SIG-M5 treated with dmso at 0.1 percent for 504 hours (cell line): ENCODE measurements at regions not wholly inside any gene's neighbourhood (a gene's known extent, or its start where the extent isn't known, plus 50 kb on each side); places are given as distances from the start of the nearest gene placed in this dataset.

Source experiments
- DNase-seq: peaks from one replicate; lab custom pipeline; 2025; ENCODE audit not compliant: unreplicated experiment; lab: John Stamatoyannopoulos, UW

DNA sequence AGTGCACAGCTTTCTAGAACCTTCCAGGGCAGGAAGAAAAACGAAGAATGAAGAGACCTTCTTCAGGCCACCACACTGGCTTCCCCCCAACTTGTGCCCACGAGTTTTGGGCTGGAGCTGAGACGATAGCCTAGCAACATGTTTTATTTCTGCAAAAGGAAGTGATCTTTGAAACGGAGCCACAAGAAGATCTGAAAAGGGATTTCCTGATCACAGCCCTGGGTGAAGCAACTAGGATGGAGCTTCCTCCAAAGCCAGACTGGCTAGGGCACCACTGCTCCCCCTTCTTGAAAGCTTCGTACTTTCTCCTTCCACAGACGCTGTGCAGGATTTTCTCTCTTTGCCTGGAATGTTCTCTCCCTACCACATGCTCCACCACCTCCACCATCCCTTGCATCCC lies 418.3 kb downstream of the MED13L start:
- peak; percentile 10 for DNase-seq

DNA sequence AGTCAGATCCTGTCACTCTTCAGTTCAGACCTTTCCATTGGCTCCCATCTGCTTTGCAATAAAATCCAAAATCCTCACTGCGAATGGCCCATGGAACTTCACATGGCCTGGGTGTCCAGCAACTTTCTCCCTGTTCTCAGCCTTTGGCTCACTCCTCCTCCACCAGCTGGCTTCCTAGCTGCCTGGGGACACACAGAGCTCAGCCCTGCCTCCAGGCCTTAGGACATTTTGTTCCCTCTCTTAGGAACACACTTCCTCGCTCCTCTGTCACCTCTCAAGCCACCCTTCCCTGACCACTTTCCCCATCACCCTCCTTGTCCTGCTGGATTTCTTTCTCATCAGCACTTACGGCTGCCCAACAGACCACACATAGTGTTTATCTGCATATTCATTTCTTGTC lies 419.6 kb downstream of the MED13L start:
- DNase-seq: no peak

DNA sequence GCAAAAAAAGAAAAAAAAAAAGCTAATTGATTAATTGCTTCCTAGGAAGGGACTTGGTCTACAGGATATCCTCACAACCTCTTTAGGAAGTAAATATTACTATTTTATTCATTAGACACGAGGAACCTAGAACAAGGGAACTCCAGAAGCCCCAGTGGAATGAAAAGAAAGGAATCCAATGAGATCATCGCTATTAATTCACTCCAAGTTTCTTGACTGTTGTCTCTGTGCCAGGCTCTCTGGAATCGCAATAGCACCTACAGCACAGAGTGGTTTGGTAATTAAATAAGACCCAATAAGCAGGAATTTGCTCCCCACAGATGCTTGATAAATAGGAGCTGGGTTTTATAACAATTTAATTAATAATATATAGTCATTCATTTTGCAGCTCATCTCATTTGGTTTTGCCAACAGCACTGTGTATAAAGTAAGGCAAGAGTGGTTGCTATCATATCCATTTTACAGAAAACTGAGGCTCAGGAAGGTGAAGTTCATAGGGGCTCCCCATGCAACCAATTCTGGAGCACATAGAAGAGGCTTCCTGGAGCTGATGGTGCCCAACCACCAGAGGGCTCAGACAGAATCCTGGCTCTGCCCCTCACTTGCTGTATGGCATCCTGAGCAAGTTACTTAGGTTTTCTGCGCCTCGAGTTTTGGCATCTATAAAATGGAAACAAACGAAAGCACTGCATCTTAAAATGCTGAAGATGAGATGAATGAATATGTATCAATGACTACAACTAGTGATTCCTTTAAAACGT lies 420.2 kb downstream of the MED13L start:
- DNase-seq: no peak

GRCh38 chr12:115852054-115852453 lies 425.4 kb downstream of the MED13L start:
- no peak for DNase-seq

- no peak for DNase-seq
Measured at GRCh38 chr12:115850957-115851356, 426.5 kb downstream of the MED13L start.

DNA sequence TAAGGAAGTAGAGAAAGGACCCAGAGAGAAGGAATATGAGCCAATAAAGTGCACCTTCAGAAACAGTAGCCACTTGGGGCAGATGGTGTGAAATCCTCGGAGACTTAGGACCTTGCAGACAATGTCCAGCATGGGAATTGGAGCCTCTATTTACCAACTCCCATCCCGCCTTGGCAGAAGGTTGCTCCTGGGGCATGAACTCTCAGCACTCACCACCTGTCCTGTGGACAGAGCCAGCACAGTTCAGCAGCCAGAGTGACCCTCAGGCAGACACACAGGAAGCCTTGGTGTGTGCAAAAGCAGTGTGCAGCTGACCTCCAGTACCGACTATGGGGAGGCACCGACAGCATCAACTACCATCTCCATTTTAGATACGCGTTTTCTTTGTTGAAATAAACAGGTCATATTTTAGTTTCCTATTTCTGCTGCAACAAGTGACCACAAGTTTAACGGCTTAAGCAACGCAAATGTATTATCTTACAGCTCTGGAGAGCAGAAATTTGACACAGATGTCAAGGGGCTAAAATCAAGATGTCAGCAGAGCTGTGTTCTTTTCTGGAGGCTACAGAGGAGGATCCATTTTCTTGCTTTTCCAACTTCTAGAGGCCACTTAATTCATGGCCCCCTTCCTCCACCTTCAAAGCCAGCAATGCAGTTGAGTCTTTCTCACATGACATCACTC lies 428.1 kb downstream of the MED13L start:
- no peak for DNase-seq

DNA sequence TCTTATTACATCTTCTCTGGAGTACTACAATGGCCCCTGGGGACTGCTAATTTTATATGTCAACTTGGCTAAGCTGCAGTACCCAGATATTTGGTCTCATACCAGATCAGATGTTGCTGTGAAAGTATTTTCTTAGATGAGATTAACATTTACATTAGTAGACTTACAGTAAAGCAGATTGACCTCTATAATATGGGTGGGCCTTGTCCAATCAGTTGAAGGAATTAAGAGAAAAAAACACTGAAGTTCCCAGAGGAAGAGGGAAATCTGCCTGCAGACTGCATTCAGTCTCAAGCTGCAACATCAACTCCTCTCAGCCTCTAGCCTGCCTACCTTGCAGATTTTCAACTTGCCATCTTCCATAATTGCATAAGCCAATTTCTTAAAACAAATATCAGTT lies 430.1 kb downstream of the MED13L start:
- DNase-seq: no peak

- DNase-seq: no peak
Measured at GRCh38 chr12:115846516-115846915, 431.0 kb downstream of the MED13L start.

DNA sequence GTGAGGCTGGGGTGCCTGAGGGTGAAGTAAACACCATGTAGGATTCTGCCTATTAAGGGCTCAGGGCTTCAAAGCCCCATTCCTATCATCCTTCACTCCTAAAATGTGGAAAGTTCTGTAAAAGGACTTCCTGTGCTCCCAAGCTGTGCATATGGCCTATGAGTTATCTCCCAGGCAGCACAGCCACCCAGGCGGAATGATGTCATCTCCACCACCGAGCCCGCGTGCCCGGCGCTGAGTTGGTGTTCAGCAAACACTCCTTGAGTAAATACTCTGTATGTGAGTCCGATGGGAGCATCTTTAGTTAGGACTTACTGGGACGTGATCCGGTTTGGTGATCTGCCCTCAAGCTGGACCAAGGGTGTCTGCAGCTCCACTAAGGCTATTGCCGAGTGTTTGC lies 437.3 kb downstream of the MED13L start:
- no peak for DNase-seq

- no peak for DNase-seq
Measured at GRCh38 chr12:115838952-115839351, 438.5 kb downstream of the MED13L start.

- no peak for DNase-seq
Measured at GRCh38 chr12:115837220-115837619, 440.3 kb downstream of the MED13L start.

DNA sequence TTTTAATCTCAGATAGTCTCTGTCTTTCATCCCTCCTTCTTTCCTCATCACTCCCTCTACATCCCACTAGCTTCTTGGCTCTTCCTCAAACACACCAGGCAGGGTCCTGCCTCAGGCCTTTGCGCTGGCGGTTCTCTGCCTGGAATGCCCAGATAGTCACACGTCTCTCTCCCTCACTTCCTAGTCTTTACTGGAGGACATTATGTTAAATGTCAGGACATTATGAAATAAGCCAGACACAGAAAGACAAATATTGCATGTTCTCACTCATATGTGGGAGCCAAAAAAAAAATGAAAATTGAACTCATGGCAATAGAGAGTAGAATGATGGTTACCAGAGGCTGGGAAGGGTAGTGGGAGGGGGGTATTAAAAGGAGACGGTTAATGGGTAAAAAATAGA lies 442.0 kb downstream of the MED13L start:
- DNase-seq: no peak

- no peak for DNase-seq
Measured at GRCh38 chr12:115833704-115834103, 443.8 kb downstream of the MED13L start.

DNA sequence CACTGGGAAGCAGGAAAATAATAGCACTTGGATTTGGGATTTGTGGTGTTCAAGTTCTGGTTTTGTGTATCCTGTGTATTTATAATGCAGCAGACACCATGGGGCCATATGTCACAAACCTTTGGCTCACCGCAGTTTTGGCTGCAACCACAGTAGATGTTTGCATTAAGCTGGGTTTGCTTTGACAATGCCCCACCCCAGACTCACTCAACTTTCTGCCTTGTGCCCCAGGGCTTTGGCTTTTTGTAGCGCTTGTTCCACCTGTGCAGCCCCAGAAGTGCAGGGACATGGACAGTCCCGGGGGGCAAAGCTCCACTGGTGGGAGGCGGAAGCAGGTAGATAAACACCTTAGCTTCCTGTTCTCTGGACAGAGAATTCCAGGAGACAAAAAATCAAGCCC lies 446.9 kb downstream of the MED13L start:
- no peak for DNase-seq

GRCh38 chr12:115830070-115830469 lies 447.4 kb downstream of the MED13L start:
- DNase-seq: no peak

GRCh38 chr12:115828168-115828567 lies 449.3 kb downstream of the MED13L start:
- no peak for DNase-seq

DNA sequence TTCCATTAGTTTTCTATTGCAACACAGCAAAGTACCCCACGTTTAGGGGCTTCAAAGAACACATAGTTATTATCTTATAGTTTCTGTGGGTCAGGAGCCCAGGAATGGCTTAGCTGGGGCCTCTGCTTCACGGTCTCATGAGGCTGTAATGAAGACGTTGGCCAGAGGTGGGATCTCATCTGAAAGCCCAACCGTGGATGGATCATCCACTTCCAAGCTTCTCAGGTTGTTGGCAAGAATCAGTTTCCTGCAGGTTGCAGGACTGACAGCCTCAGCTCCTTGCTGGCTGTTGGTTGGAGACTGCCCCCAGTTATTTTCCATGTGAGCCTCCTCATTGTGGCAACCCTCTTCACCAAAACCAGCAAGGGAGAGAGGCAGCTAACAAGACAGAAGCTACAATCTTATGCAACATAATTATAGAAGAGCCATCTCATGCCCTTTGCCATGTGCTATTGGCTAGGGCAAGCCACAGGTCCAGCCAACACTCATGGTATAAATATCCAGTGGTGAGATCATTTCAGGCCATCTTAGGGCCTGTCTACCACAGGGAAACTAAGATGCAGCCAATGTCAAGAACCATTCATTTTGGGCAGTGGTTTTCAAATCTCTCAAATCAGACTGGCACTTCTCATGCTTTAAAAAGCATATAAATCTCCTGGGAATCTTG lies 452.4 kb downstream of the MED13L start:
- no peak for DNase-seq

DNA sequence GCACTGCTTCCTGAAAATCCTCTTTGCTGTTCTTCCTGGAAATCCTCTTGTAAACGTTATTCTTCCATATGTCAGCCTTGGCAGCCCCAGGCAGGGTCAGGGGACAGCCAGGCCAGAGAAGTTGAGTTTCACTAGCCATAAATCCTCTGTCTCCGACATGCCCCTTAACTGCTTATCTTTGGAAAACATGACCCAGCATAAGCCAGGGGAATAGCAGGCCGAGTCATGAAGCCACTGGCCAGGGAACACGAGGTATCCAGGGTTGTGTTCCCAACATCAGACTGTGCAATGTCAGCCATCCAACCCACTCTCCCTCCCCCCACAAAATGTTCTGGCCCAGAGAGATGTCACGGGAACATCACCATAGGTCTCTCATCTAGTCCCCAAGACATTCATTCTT lies 453.9 kb downstream of the MED13L start:
- DNase-seq: no peak

- no peak for DNase-seq
Measured at GRCh38 chr12:115820656-115821055, 456.8 kb downstream of the MED13L start.

DNA sequence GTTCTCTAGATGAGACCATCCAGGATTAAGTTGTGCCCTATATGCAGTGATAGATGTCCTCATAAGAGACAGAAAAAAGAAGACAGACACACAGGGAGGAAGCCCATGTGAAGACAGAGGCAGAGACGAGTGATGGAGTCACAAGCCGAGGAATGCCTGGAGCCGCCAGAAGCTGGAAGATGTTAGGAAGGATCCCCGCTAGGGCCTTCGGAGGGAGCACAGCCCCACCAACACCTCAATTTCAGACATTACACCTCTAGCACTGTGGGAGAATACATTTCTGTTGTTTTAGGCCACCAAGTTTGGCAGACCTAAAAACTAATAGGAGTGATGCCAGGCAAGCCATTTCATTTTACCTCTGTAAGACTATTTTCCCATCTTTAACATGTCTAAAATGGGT lies 458.5 kb downstream of the MED13L start:
- no peak for DNase-seq

DNA sequence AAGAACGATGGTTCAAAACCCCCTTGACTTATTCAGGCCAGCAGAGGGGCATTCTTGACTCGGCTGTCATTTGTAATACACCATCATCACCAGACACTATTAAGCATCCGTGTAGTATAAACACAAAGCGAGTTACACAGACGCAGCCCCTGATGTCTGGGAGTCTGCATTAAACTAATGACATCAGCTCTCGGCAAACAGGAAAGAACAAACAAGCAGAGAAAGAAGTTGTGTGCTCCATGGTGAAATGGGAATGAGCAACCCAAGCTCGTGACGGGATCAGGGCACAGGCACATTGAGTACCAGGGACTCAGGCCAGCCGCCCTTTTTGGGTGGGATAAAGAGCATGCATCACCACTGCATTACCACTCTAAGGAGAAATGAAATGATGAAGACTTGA lies 460.1 kb downstream of the MED13L start:
- DNase-seq: no peak

GRCh38 chr12:115815924-115816323 lies 461.6 kb downstream of the MED13L start:
- no peak for DNase-seq
